A673 (cell line): ENCODE measurements at regions not wholly inside any gene's neighbourhood (a gene's known extent, or its start where the extent isn't known, plus 50 kb on each side); places are given as distances from the start of the nearest gene placed in this dataset.
A peak's percentile ranks its signal among the peaks of the same experiment; 100 is the strongest.

ENCODE experiments used
- BruUV-seq: library from RNA; stranded (reverse); fragments of 400-500 nt; replicated peaks from 2 replicates; lab custom pipeline; 2021; lab: Mats Ljungman, UMichigan
- CTCF ChIA-PET: fragments of 300-600 bp; sonication (Branson Sonifier 250); formaldehyde crosslinking; loops from one replicate; lab custom pipeline; 2022; ENCODE audit warnings: antibody characterized with exemption; lab: Charles Lee
- POLR2A ChIA-PET: fragments of 300-600 bp; sonication (Branson Sonifier 250); formaldehyde crosslinking; loops from one replicate; lab custom pipeline; 2022; ENCODE audit warnings: antibody characterized with exemption; ENCODE audit not compliant: low non-redundant PET; lab: Charles Lee
- DNase-seq: peaks from one replicate; pipeline ENCODE4 v3.0.0-alpha.2; 2015; ENCODE audit warnings: low spot score
- H3K27ac ChIP-seq: fragments of 200-600 bp; sonication (generic); 2 replicates; pipeline ENCODE4 v1.5.1; 2016; ENCODE audit warnings: mixed run types, low read depth, mild to moderate bottlenecking, mixed read lengths, antibody characterized with exemption, low read length; ENCODE audit not compliant: poor library complexity, severe bottlenecking
- H3K27me3 ChIP-seq: fragments of 200-600 bp; sonication (generic); replicated peaks from 2 replicates; pipeline ENCODE4 v1.6.1; 2017; ENCODE audit warnings: mixed run types, low read depth, mild to moderate bottlenecking, mixed read lengths, antibody characterized with exemption, low read length; ENCODE audit not compliant: insufficient read depth, poor library complexity
- H3K36me3 ChIP-seq: fragments of 200-600 bp; sonication (generic); 2 replicates; pipeline ENCODE4 v1.6.1; 2016; ENCODE audit warnings: mixed run types, mild to moderate bottlenecking, mixed read lengths, antibody characterized with exemption, low read length; ENCODE audit not compliant: insufficient read depth, poor library complexity, severe bottlenecking
- H3K4me1 ChIP-seq: fragments of 200-600 bp; sonication (generic); 2 replicates; pipeline ENCODE4 v1.6.1; 2017; ENCODE audit warnings: mixed run types, mild to moderate bottlenecking, mixed read lengths, antibody characterized with exemption, low read length; ENCODE audit not compliant: insufficient read depth, poor library complexity, severe bottlenecking
- H3K4me3 ChIP-seq: fragments of 200-600 bp; sonication (generic); 2 replicates; pipeline ENCODE4 v1.5.1; 2016; ENCODE audit warnings: low read depth, mixed run types, mild to moderate bottlenecking, mixed read lengths, low read length; ENCODE audit not compliant: poor library complexity, severe bottlenecking
- H3K9me3 ChIP-seq: fragments of 200-600 bp; sonication (generic); 2 replicates; pipeline ENCODE4 v1.6.1; 2016; ENCODE audit warnings: mixed run types, low read depth, mild to moderate bottlenecking, mixed read lengths, antibody characterized with exemption, low read length; ENCODE audit not compliant: poor library complexity, severe bottlenecking
- CTCF ChIP-seq: fragments of 300-800, 200-600 bp; sonication (generic); conservative IDR thresholded peaks from 2 replicates; pipeline ENCODE4 v1.5.1; 2017; ENCODE audit warnings: low read depth, mild to moderate bottlenecking, antibody characterized with exemption, low read length, moderate library complexity, mixed read lengths
- EZH2 ChIP-seq: fragments of 200-600 bp; sonication (generic); IDR thresholded peaks from 2 replicates; pipeline ENCODE4 v1.6.1; 2017; ENCODE audit warnings: borderline replicate concordance, low read depth, mild to moderate bottlenecking, mixed read lengths, antibody characterized with exemption, low read length; ENCODE audit not compliant: poor library complexity, severe bottlenecking
- intact Hi-C: fragments of 100-400 bp; cut with micrococcal nuclease; formaldehyde crosslinking; loops from one replicate; pipeline ENCODE4 v1.10.0; 2022; ENCODE audit not compliant: unreplicated experiment

GRCh38 chr4:124210746-124211145 is 501.8 kb downstream of the ANKRD50 start:
- H3K36me3 ChIP-seq = no peaks in the 10 kb centered on the region
- no peak overlapping the region for H3K4me3 ChIP-seq
- no peaks in the 10 kb centered on the region for H3K27me3 ChIP-seq
- TF ChIP-seq EZH2 (no peak), CTCF (no peak)
- ChIA-PET POLR2A (no interaction called here), CTCF (no interaction called here)
- BruUV-seq = no TSS peak
- H3K9me3 ChIP-seq = no peaks in the 10 kb centered on the region
- H3K27ac ChIP-seq = no peak overlapping the region
- intact Hi-C loops = no loop called here
- H3K4me1 ChIP-seq = peaks cover 14% of the 10 kb centered on the region
- no peak for DNase-seq

DNA sequence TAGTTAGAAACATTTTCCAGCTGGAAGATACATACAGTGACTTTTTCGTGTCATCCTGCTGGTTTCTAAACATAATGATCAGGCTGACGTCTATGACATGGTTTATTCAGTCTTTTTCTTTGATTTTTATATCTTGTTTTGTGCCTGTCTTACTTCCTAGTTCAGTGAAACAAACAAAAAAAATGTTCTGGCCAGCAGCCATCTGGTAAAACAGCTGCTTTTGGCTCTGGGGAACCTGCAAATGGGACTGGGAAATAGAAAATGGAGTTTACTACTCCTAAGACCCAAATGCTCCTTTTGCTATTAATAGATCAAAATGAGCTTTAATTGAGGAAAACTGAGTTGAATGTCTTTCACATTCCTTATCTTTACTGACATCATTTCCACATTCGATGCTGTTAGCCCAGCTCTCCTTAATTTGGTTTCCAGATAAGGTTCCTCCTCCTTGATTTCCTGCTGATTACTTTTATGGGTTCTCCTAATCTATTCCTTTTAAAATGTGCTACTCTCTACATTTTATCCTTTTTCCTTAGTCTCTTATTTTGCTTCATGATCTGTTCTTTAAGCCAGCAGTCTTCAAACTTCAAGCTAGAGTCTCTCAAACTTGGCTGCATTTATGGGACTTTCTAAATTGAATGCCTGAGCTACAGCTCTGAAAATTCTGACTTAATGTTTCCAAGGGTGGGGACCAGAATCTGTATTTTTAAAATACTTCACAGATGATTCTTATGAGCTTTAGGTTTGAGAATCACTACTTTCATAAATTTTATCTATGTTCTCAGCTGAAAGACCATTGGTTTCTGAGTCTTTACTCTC is 499.5 kb downstream of the ANKRD50 start:
- Histone ChIP-seq H3K36me3 (no peaks in the 10 kb centered on the region), H3K9me3 (no peaks in the 10 kb centered on the region), H3K27ac (no peak overlapping the region), H3K4me1 (peaks cover 14% of the 10 kb centered on the region), H3K27me3 (no peaks in the 10 kb centered on the region), H3K4me3 (no peak overlapping the region)
- intact Hi-C loops = no loop called here
- TF ChIP-seq EZH2 (no peak), CTCF (no peak)
- POLR2A ChIA-PET = no interaction called here
- peak; percentile 41 for DNase-seq
- CTCF ChIA-PET = no interaction called here
- no TSS peak for BruUV-seq

- no peak for TF ChIP-seq EZH2
- no peak for TF ChIP-seq CTCF
- BruUV-seq = no TSS peak
- H3K27ac ChIP-seq = no peak overlapping the region
- intact Hi-C loops = no loop called here
- no peaks in the 10 kb centered on the region for H3K27me3 ChIP-seq
- ChIA-PET CTCF (no interaction called here), POLR2A (no interaction called here)
- no peaks in the 10 kb centered on the region for H3K9me3 ChIP-seq
- no peak for DNase-seq
- no peak overlapping the region for H3K4me3 ChIP-seq
- H3K36me3 ChIP-seq = no peaks in the 10 kb centered on the region
- H3K4me1 ChIP-seq = no peaks in the 10 kb centered on the region
These were observed 493.1 kb downstream of the ANKRD50 start for GRCh38 chr4:124219389-124219788.
